Esophagus (tissue), 2 donors: ENCODE measurements at regions not wholly inside any gene's neighbourhood (a gene's known extent, or its start where the extent isn't known, plus 50 kb on each side); places are given as distances from the start of the nearest gene placed in this dataset.
"Not testable (repeated sequence)": the region's sequence is repeated elsewhere in the genome, so short reads cannot be mapped to it uniquely, and the experiment has no call there.

Experiments
- H3K27ac ChIP-seq, 2 donors: one replicate each; pipeline ENCODE4 v1.5.1; 2013; ENCODE audit warnings: low read depth in 2 of 2, mild to moderate bottlenecking in 2 of 2, inconsistent platforms in 1 of 2, low read length in 1 of 2, moderate library complexity in 1 of 2
- H3K27me3 ChIP-seq, 2 donors: one replicate each; pipeline ENCODE4 v1.6.1; 2013; ENCODE audit warnings: low read length in 2 of 2, control low read depth in 1 of 2, mild to moderate bottlenecking in 1 of 2; ENCODE audit not compliant: insufficient read depth in 2 of 2, control insufficient read depth in 1 of 2
- H3K36me3 ChIP-seq, 2 donors: one replicate each; pipeline ENCODE4 v1.6.1; 2013; ENCODE audit warnings: low read length in 1 of 2; ENCODE audit not compliant: control insufficient read depth in 2 of 2, insufficient read depth in 2 of 2
- H3K4me1 ChIP-seq, 2 donors: one replicate each; pipeline ENCODE4 v1.6.1; 2013; ENCODE audit warnings: low read length in 1 of 2; ENCODE audit not compliant: control insufficient read depth in 2 of 2, insufficient read depth in 2 of 2
- H3K4me3 ChIP-seq, 2 donors: one replicate each; pipeline ENCODE4 v1.5.1; 2013; ENCODE audit warnings: low read length in 2 of 2, mild to moderate bottlenecking in 2 of 2, low read depth in 1 of 2, moderate library complexity in 1 of 2
- H3K9me3 ChIP-seq, 2 donors: one replicate each; pipeline ENCODE4 v1.6.1; 2013; ENCODE audit warnings: mild to moderate bottlenecking in 2 of 2, low read depth in 1 of 2, low read length in 1 of 2, moderate library complexity in 1 of 2; ENCODE audit not compliant: control insufficient read depth in 2 of 2, insufficient read depth in 1 of 2
- WGBS, 2 donors: extraction: QIAGEN DNeasy Blood & Tissue Kit; methylation state at CpG; one replicate each; pipeline ENCODE4 v1.1.7; 2013; 5-methylcytosine and 5-hydroxymethylcytosine counted together
- donor health status: healthy with polysubstance abuse.
- donor health status: Bipolar disorder and iron deficiency.

DNA sequence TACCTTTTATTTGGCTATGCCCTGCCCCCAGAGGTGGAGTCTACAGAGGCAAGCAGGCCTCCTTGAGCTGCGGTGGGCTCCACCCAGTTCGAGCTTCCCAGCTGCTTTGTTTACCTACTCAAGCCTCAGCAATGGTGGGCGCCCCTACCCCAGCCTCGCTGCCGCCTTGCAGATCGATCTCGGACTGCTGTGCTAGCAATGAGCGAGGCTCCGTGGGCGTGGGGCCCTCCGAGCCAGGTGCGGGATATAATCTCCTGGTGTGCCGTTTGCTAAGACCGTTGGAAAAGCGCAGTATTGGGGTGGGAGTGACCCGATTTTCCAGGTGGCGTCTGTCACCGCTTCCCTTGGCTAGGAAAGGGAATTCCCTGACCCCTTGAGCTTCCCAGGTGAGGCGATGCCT lies 81.8 kb upstream of the ZNF746 start:
- not testable (repeated sequence) for H3K27ac ChIP-seq, H3K27me3 ChIP-seq, H3K9me3 ChIP-seq, H3K4me3 ChIP-seq, H3K4me1 ChIP-seq
- peaks cover 9 to 14% of the 10 kb centered on the region in 2 donors for H3K36me3 ChIP-seq
- WGBS, 2 donors = 97% methylated on average over 19 of the region's 19 CpGs

DNA sequence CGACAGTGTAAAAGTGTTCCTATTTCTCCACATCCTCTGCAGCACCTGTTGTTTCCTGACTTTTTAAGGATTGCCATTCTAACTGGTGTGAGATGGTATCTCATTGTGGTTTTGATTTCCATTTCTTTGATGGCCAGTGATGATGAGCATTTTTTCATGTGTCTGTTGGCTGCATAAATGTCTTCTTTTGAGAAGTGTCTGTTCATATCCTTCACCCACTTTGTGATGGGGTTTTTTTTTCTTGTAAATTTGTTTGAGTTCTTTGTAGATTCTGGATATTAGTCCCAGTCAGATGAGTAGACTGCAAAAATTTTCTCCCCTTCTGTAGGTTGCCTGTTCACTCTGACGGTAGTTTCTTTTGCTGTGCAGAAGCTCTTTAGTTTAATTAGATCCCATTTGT lies 76.8 kb upstream of the ZNF746 start:
- not testable (repeated sequence) for H3K36me3 ChIP-seq, H3K4me3 ChIP-seq, H3K27me3 ChIP-seq, H3K27ac ChIP-seq, H3K9me3 ChIP-seq, H3K4me1 ChIP-seq
- WGBS, 2 donors = 95 to 100% methylated on average over 2 of the region's 2 CpGs

DNA sequence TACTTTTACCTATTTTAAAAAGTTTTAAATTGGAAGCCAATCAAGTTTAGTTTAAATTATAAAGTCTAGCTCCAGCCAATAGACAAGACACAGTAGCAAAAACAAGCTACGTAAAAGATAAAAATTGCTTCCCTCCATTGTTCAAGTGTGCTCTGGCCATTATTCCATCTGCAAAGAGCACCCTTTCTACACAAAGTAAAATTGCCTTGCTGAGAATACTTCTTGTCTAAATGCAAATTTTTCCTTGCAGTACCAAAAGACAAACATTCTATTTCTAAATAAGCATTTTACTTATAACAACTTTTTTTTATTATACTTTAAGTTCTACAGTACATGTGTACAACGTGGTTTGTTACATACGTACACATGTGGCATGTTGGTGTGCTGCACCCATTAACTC lies 75.9 kb upstream of the ZNF746 start:
- 97 to 98% methylated on average over 3 of the region's 3 CpGs for WGBS, 2 donors
- Histone ChIP-seq H3K27ac (no peak overlapping the region), H3K36me3 (peaks cover 0 to 2% of the 10 kb centered on the region in 2 donors), H3K9me3 (peaks cover 2 to 5% of the 10 kb centered on the region in 2 donors), H3K27me3 (no peaks in the 10 kb centered on the region), H3K4me3 (no peak overlapping the region), H3K4me1 (no peaks in the 10 kb centered on the region)

DNA sequence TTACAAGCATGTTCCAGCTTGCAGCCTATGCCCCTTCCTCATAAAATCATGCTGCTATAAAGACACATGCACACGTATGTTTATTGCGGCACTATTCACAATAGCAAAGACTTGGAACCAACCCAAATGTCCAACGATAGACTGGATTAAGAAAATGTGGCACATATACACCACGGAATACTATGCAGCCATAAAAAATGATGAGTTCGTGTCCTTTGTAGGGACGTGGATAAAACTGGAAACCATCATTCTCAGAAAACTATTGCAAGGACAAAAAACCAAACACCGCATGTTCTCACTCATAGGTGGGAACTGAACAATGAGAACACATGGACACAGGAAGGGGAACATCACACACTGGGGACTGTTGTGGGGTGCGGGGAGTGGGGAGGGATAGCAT lies 75.3 kb upstream of the ZNF746 start:
- H3K27ac ChIP-seq, H3K4me3 ChIP-seq, H3K9me3 ChIP-seq, H3K36me3 ChIP-seq, H3K27me3 ChIP-seq, H3K4me1 ChIP-seq: not testable (repeated sequence)
- WGBS, 2 donors = 98% methylated on average over 8 of the region's 8 CpGs

DNA sequence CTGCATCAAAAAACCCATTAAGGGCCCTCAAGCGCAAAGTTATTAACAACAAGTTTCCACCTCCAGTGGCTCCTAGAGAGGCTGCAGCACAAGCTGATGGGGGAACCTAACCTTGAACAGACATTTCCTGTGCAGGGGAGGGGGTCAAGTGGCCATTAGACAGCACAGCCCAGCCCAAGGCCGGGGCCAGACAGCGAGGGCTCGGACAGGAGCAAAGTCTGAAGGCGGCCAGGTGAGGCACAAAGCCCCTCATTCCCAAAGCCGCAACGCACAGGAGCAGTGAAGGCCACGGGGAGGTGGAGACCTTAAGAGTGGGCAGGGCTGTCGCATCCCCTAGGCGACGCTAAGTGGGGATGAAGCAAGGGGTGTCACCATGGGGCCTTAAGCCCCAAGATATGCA lies 73.2 kb upstream of the ZNF746 start:
- H3K9me3 ChIP-seq = peaks cover 2 to 5% of the 10 kb centered on the region in 2 donors
- H3K27me3 ChIP-seq = no peaks in the 10 kb centered on the region
- H3K27ac ChIP-seq = no peak overlapping the region
- H3K36me3 ChIP-seq = peaks cover 3 to 4% of the 10 kb centered on the region in 2 donors
- H3K4me1 ChIP-seq = peaks cover 0 to 2% of the 10 kb centered on the region in 2 donors
- H3K4me3 ChIP-seq = no peak overlapping the region
- WGBS, 2 donors = 97 to 98% methylated on average over 11 of the region's 11 CpGs

DNA sequence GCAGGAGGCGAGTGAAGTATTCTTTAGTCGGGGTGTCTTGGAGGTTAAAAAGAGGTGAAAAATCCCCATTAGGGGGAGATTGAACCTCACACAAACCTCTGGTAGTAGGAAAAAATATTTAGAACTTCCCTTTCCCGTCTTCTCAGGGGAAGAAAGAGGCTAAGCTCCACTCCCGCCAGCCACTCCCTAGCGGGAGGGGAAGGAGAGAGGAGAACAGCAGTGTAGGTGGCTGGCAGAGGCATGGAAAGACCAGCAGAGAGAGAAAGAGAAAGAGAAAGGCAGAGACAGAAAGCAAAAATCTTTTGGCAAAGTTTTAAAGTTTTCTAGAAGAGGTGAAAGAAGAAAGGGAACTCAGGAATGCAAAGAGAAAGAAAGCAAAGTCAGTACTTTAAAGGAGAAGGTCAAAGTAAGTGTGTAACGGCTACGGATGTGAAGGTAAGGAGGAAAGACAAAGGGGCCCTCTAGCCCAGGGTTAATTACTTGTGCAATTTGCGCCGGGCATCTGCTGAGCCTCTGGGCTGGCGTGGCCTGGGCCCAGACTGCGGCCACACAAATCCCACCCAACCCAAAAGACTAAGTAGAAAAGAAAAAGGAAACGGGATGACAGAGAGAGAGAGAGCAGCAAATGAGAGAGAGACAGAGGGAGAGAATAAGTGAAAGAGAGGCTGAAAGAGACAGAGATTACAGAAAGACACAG lies 72.3 kb upstream of the ZNF746 start:
- H3K27ac ChIP-seq = no peak overlapping the region
- H3K4me3 ChIP-seq = no peak overlapping the region
- 98% methylated on average over 12 of the region's 12 CpGs for WGBS, 2 donors
- H3K9me3 ChIP-seq = peaks cover 2 to 5% of the 10 kb centered on the region in 2 donors
- peaks cover 0 to 2% of the 10 kb centered on the region in 2 donors for H3K4me1 ChIP-seq
- no peaks in the 10 kb centered on the region for H3K27me3 ChIP-seq
- H3K36me3 ChIP-seq = peaks cover 3 to 4% of the 10 kb centered on the region in 2 donors

DNA sequence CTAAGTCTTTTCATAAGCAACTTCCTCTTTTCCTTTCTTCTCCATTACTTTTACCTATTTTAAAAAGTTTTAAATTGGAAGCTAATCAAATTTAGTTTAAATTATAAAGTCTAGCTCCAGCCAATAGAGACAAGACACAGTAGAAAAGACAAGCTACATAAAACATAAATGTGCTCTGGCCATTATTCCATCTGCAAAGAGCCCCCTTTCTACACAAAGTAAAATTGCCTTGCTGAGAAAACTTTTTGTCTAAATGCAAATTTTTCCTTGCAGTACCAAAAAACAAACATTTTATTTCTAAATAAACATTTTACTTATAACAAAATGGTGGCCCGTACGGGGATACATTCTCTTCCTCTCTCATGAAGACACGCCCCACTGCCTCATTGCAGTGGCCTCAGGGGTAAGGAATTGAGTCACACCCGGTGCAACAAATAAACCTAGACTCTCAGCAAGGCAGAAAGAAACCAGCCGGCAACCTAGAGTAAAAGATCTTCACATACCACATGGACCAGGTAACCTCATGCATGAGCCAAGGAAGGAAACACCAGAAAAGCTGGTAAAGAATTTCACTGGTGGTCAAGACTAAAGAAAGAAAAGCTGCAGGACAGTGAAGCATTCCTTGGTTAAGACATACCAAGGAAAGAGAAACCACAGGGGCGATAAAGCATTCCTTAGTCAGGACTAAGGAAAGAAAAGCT lies 71.6 kb upstream of the ZNF746 start:
- H3K4me1 ChIP-seq = peaks cover 0 to 2% of the 10 kb centered on the region in 2 donors
- peaks cover 2 to 5% of the 10 kb centered on the region in 2 donors for H3K9me3 ChIP-seq
- peaks cover 3 to 4% of the 10 kb centered on the region in 2 donors for H3K36me3 ChIP-seq
- no peaks in the 10 kb centered on the region for H3K27me3 ChIP-seq
- H3K27ac ChIP-seq = no peak overlapping the region
- no peak overlapping the region for H3K4me3 ChIP-seq
- WGBS, 2 donors = 97 to 99% methylated on average over 6 of the region's 6 CpGs

DNA sequence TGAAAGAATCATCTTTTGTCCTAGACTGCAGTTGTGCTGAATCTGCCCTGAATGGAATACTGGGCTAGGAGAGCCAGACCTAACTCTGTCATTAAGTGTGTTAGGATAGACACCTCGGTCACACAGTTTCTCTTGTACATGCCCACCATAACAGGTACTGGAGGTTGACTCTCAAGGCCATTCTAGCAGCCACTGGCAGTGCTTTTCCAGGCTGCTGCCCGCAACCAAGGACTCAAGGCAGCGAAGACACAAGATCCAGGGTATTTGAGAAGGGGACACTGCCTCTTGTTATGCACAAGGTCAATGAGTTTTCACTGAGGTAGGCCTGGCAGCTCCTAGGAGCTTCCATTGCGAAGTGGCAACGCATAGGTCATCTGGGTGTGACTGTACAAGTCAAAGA lies 70.6 kb upstream of the ZNF746 start:
- 97 to 100% methylated on average over 5 of the region's 5 CpGs for WGBS, 2 donors
- Histone ChIP-seq H3K4me3 (no peak overlapping the region), H3K36me3 (peaks cover 3 to 4% of the 10 kb centered on the region in 2 donors), H3K9me3 (peaks cover 2 to 5% of the 10 kb centered on the region in 2 donors), H3K4me1 (peaks cover 0 to 2% of the 10 kb centered on the region in 2 donors), H3K27me3 (no peaks in the 10 kb centered on the region), H3K27ac (no peak overlapping the region)

DNA sequence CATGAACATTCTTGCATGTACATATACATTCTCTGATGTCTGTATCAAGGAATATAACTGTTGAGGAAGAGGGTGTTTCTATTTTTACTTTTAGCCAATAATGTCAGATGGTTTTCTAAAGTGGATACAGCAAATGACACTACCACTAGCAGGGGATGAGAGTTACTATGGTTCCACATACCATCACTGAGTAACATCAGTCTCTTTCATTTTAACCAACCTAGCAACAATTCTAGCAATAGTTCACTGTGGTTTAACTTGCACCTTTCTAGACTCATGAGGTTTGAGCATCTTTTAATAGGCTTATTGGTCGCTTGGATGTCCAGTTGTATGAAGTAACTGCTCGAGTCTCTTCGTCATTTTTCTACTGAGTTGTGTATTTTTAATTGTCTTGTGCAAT lies 68.5 kb upstream of the ZNF746 start:
- no peak overlapping the region for H3K4me3 ChIP-seq
- no peak overlapping the region for H3K27ac ChIP-seq
- H3K36me3 ChIP-seq = peaks cover 3 to 4% of the 10 kb centered on the region in 2 donors
- peaks cover 0 to 2% of the 10 kb centered on the region in 2 donors for H3K4me1 ChIP-seq
- WGBS, 2 donors = 85 to 96% methylated on average over 3 of the region's 3 CpGs
- peaks cover 2 to 5% of the 10 kb centered on the region in 2 donors for H3K9me3 ChIP-seq
- H3K27me3 ChIP-seq = no peaks in the 10 kb centered on the region

DNA sequence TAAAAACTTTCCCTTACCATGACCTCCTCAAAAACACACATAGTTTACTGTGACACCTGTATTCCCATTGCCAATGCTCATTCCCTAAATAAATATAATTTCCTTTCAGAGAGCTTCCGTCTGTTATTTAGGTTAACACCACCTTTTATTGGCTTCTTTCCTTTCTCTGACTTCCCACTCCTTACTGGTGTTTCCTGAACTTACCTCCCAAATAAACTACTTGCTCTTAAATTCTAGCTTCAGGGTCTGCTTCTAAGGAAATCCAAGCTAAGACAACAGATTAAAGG lies 67.4 kb upstream of the ZNF746 start:
- Histone ChIP-seq H3K27me3 (no peaks in the 10 kb centered on the region), H3K36me3 (peaks cover 3 to 6% of the 10 kb centered on the region in 2 donors), H3K4me3 (no peak overlapping the region), H3K9me3 (peaks cover 2 to 3% of the 10 kb centered on the region in 2 donors), H3K27ac (no peak overlapping the region), H3K4me1 (peaks cover 0 to 2% of the 10 kb centered on the region in 2 donors)
- WGBS, 2 donors = 76 to 78% methylated on average over 1 of the region's 1 CpG
